ENCODE measurements at regions not wholly inside any gene's neighbourhood (a gene's known extent, or its start where the extent isn't known, plus 50 kb on each side); places are given as distances from the start of the nearest gene placed in this dataset.

DNA sequence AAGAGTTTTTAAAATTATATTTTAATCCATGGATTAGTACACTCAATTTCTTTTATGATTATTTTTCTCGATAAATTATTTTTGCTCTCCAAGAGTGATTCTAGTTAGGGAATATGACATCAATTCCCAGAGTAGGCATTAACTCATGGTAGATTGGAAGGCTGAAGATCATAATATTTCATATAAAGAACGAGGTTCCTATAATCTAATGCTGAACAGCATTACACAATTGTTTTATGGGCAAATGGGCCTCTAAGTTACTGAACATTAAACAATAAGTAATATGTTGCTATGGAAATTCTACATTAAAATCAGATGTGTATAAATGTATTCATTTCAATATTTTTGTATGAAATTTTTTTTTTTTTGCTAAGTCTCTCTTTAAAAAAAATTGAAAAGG, 140.3 kb downstream of the ZNF608 start:
- TF ChIP-seq POLR2A (IDR thresholded peaks at IDR 0.05) = no peak
- TF ChIP-seq, protein P1, sequence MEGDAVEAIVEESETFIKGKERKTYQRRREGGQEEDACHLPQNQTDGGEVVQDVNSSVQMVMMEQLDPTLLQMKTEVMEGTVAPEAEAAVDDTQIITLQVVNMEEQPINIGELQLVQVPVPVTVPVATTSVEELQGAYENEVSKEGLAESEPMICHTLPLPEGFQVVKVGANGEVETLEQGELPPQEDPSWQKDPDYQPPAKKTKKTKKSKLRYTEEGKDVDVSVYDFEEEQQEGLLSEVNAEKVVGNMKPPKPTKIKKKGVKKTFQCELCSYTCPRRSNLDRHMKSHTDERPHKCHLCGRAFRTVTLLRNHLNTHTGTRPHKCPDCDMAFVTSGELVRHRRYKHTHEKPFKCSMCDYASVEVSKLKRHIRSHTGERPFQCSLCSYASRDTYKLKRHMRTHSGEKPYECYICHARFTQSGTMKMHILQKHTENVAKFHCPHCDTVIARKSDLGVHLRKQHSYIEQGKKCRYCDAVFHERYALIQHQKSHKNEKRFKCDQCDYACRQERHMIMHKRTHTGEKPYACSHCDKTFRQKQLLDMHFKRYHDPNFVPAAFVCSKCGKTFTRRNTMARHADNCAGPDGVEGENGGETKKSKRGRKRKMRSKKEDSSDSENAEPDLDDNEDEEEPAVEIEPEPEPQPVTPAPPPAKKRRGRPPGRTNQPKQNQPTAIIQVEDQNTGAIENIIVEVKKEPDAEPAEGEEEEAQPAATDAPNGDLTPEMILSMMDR (IDR thresholded peaks at IDR 0.05) = no peak

Data from lower leg skin (tissue), 3 donors.